HG02763 (cell line): ENCODE measurements at regions not wholly inside any gene's neighbourhood (a gene's known extent, or its start where the extent isn't known, plus 50 kb on each side); places are given as distances from the start of the nearest gene placed in this dataset.
"Not testable (repeated sequence)": the region's sequence is repeated elsewhere in the genome, so short reads cannot be mapped to it uniquely, and the experiment has no call there.

ENCODE experiments used
- ATAC-seq: cut with Tn5 transposase; IDR thresholded peaks from one replicate; pipeline ENCODE4 v1.9.1; 2021; ENCODE audit warnings: mild to moderate bottlenecking, moderate library complexity; ENCODE audit not compliant: unreplicated experiment

DNA sequence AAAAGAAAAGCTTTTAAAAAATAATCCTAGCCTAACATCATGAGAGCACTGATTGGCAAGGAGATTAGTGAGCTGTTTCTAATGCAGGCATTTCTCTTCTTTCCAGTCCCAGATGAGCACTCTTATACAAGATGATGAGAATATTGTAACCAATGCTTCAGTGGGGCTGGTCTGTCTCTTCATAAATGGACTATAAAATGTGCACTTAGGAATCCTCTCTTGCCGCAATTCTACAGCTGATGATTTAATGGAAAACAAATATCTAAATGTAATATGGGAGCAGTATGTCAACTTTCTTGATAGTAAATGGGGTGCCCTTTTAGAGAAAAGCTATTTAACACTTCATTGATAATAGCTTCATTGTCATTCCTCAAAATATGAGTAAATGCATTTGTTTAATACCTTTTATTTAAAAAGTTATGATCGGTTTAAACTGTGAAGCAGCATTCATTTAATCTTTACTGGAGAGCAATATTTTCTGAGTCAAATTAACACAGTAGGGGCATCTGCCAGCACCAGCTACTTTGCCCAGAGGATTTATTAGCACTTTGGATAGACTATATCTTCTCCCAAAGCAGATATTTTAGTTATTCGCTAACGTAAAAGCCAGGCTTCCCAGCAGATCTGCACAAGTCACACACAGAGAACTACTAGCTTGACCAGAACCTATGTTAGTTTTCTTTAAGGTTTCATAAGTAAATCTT lies 985.9 kb downstream of the DIPK2A start:
- ATAC-seq: no peak

DNA sequence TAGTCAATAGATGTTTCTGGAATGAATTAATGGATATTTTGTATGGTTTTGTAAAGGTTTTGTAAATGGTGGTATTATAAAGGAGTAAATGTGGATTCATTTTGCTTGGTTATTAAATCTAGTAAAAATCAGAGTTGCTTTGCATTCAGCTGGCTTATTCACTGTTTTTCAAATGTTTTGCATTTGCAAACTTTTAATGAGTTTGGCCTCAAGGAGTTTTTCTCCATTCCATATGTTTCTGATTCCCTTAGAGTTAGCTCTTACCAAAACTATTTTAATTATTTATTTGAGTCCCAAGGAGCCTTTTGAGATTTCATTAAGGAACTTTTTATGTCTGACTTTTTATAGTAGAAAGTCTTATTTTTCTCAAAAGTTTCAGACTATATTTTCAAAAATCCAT lies 992.2 kb downstream of the DIPK2A start:
- no peak for ATAC-seq

DNA sequence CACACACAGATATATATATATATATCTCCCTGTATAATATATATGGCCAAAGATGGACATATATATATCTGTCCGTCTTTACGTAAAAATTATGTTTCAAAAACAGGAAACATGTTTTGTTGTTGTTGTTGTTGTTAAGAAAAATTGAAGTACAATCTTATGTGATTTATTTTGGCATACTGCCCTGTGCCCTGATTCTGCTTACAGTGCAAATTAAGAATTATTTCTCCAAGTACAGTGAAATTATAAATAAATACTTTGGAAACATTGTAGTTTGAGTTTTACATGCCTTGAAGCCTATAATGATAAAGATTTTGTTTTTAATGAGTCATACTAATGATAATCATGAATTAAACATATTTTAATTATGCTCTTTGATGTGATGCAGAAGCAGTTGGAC lies 994.9 kb downstream of the DIPK2A start:
- ATAC-seq: no peak

DNA sequence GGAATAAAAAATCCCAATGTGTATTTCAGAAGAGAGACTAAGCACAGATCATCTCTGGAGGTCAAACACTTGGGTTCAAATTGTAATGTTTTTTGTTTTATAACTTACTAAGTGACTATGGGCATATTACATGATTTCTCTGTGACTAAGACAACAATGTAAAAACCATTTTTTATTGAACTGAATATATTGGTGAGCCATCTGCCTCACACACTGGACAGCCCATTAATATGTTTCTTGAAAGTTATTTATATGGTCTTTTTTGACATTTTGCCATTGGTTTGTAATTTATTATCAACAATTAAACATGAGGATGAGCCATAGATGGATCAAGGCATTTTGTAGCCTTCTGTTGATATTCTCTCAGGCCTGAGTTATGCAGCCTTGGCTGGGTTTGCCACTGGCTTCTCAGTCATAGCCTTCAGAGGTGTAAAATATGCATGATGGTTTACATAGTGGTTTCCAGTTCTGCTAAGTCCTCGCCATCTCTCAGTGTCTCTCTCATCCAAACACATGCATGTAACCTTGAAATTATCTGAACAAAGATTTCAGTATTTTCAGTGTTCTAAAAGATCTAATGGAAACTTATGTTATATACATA lies 997.2 kb downstream of the DIPK2A start:
- no peak for ATAC-seq

DNA sequence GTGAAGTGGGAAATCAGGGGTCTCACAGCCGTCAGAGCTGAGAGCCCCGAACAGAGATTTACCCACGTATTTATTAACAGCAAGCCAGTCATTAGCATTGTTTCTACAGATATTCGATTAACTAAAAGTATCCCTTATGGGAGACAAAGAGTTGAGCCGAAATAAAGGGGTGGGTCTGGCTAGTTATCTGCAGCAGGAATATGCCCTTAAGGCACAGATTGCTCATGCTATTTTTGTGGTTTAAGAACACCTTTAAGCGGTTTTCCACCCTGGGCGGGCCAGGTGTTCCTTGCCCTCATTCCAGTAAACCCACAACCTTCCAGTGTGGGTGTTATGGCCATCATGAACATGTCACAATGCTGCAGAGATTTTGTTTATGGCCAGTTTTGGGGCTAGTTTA lies 1012.9 kb downstream of the DIPK2A start:
- ATAC-seq: not testable (repeated sequence)

DNA sequence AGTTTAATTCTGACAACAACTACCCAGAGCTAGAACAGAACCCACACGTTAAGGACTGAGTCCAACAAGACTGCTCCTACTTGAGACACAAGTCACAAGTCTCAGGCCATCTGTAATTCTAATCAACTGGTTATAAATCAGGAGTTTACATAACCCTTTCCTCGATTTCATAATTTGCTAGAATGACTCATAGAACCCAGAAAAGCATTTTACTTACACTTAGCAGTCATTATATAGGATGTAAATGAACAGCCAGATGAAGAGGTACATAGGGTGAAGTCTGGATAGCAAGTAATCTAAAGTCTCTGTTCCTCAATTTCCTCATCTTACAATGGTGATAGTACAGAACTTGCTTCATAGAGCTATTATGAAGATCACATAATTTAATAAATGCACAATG lies 1018.2 kb downstream of the DIPK2A start:
- ATAC-seq: no peak

DNA sequence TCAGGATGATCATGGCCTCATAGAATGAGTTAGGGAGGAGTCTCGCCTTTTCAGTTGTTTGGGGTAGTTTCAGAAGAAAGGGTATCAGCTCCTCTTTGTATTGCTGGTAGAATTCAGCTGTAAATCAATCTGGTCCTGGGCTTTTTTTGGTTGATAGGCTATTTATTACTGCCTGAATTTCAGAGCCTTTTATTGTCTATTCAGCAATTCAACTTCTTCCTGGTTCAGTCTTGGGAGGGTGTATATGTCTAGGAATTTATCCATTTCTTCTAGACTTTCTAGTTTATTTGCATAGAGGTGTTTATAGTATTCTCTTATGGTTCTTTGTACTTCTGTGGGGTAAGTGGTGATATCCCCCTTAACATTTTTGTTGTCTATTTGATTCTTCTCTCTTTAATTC lies 1024.2 kb downstream of the DIPK2A start:
- ATAC-seq: no peak

DNA sequence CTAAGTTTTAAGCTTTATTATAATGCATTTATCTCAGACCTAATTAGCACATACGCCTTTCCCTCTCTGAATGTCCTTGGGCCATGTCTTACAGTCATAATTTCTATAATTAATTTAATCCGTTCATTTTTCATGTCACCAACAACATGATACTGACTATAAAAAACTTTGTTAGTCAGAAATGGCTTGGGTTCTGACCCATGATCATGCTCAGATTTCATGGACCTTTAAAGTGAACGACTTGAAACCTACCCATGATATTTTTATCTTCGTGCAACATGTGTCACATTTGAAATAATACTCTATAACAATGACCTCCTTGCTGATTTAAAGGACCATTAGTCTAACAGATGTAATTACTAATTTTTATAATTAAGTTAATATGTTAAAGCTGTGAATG lies 1033.8 kb downstream of the DIPK2A start:
- ATAC-seq: no peak

DNA sequence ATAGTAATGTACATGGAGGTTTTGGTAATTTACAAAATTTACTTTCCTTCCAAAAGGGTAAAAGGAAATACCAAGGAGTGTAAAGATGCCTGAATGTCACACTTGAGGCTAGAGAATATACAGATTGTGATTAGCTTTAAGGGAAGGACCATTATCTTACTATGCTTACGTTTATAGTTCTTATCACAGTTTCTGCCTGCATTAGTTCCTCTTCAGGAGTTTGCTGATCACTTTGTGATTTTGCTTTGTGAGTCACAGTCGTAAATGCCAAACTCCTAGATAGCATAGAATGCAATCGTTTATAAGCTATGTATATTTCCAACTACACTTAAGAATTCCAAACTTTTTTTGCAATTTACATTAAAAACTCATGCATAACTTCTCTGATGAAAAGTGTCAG lies 1034.6 kb downstream of the DIPK2A start:
- no peak for ATAC-seq

DNA sequence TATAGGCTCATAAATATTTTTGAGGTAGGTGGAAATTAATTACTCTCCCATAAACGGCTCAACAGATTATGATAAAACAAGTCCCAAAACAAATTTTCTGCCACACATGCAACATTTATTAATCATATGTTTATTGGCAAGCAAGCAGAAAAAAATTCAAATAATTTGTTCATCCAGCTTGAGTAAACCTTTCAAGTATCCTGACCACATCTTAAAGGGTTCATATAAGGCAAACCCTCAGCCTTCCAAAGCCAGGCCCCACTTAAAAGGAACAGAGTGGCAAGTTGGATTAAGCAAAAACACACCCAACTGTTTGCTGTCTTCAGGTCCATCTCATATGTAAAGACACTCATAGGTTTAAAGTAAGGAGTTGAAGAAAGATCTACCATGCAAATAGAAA lies 1042.3 kb downstream of the DIPK2A start:
- ATAC-seq: no peak

DNA sequence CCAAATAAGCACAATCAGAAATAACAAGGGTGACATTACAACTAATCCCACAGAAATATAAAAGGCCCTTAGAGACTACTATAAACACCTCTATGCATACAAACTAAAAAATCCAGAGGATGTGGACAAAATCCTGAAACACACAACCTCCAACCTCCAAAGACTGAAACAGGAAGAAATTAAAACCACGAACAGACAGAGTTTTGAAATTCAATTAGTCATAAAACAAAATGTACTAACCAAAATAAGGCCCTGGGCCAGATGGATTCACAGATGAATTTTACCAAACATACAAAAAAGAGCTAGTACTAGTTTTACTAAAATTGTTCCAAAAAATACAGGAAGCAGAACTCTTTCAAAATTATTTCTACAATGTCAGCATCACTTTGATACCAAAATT lies 1043.6 kb downstream of the DIPK2A start:
- ATAC-seq: no peak

DNA sequence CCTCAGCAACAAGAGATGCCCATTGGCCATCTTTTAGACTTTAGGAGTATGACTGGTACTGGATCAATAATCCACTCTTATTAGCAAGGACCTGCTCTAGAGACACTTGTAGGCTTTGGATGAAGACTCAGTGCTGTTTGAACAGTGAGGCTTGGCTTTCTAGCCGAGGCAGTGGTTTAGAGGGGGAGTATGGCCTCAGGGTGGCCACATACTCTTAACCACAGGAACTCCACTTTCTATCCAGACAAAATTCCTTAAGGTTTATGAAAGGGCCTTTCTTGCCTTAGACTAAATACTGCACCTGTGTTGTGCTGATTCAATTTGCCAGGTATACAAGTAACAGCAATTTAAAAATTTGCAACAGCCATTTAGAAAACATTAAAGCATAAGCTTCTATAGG lies 1046.3 kb downstream of the DIPK2A start:
- ATAC-seq: no peak

DNA sequence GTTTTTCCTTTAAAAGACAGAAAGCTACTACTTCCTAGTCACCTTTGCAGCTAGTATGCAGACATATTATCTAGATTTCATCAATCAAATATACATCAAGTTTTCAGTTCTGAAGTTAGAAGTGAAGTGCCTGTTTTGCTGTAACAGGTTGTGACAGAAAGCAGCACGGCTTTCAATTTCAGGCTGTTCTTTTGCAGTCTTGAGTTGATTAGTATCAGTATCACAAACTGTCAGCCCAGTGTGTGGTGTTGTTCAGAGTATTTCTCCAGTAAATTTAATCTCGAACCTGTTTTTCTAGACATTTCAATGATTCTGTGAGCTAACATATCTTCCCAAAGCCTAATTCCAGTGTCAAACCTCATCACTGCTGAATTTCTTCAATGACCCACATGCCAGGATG lies 1050.8 kb downstream of the DIPK2A start:
- no peak for ATAC-seq

DNA sequence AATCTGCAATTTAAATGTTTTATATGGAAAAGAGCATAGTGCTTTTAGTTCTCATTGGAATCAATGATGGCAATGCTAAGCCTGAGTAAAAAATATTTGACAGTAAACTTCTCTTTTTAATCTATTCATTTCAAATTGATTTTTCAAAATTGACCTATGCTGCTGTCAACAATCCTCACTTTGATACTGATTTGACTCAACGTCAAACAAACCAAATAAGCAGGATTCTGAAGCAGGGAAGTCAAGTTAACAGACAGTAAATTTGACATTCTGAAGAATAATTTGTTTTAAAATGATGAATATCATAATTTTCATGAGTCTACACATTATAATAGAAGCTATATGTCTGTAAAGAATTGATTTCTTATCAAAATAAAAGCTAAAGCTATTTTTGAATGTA lies 1053.1 kb downstream of the DIPK2A start:
- no peak for ATAC-seq

DNA sequence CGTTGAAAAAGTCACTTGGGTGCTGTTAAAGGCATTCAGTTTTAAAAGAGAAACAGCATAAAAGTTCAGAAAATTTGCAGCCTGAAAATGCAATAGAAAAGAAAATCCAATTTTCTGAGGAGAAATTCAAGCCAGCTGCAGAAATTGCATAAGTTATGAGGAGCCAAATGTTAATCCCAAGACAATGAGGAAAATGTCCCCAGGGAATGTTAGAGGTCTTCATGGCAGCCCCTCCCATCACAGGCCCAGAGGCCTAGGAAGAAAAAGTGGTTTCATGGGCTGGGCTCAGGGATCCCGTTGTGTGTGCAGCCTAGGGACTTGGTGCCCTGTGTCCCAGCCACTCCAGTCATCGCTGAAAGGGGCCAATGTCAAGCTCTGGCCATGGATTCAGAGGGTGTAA lies 1055.6 kb downstream of the DIPK2A start:
- not testable (repeated sequence) for ATAC-seq

DNA sequence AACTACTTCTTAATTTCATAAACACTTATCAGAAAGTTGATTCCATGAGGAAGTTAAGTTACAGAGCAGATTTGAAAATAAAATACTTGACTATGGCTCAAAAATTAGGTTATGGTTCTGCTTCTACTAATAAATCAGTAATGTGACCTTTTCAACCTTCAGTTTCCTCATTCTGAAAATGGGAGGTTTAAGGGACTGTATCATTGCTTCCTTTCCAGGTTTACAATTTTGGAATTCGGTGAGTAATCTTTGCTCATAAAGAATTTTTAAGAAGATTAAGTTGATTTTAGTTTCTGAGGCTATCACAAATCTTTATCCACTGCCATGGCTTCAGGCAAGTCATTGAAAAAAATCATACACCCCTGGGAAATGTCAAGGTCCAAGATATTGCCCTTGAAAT lies 1061.2 kb downstream of the DIPK2A start:
- ATAC-seq: no peak

DNA sequence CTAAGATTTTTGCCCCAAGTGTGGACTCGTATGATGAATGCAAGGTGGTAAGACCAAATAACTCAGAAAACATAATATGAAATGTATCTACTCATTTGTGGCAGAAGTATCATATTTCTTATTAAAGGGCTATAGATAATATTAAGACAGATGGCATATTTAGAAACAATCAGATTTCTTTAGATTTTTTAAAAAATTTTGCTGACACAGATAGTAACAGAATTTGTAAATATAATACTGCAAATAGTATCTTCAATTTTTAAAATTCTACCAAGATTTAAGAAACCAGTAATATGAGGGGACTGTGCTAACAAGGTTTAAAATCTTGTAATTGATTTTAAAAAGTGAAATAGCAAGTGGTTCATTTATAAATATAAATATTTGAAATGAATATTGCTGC lies 1064.1 kb downstream of the DIPK2A start:
- no peak for ATAC-seq

DNA sequence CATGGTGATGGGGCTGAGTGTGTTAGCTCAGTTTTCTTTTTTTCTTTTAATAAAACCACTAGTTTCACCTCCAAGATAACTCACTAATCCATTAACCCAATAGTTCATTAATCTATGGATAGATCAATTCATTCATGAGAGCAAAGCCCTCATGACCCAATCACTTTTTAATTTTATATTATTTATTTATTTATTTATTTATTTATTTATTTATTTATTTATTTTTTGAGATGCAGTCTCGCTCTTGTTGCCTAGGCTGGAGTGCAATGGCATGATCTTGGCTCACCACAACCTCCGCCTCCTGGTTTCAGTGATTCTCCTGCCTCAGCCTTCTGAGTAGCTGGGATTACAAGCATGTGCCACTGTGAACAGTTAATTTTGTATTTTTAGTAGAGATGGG lies 1082.4 kb downstream of the DIPK2A start:
- ATAC-seq: not testable (repeated sequence)

DNA sequence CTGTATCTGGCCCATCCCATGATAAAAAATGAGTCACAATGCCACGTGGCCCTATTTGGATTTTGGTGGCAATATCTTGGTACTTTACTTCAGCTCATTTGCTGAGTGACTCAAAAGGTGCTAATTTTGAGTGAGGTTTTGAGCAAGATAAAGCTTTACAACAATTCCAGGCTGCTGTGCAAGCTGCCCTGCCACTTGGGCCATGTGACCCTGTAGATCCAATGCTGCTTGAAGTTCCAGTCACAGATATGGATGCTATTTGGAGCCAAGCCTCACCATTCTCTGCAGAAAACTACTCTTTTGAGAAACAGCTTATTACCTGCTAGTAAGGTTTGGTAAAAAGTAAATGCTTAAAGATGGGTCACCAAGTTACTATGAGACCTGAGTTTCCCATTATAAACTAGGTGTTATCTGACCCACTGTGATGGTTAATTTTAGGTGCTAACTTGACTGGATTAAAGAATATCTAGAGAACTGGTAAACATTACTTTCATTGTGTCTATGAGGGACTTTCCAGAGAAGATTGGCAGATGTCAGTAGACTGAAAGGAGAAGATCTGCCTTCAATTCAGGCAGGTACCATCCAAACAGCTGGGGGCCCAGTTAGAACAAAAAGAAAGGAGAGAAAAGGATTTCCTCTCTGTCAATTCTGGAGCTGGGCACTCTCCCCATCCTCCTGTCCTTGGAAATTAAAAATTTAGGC lies 1083.9 kb downstream of the DIPK2A start:
- ATAC-seq: peak; percentile 55

DNA sequence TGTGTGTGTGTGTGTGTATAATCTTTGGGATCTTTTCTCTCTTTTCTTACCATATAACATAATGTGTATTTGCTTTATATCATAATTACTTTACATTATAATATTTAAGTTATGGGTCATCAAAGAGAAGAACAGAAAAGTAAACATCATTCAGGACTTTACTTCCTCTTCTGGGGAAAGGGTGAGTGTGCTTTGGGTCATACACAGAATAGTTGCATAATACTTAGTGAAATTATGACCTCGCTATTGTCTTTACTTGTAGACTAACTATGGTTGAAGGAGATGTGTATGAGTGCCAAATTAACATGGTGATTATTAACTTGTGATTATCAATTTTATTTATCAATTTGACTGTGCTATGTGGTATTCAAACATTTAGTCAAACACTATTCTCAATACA lies 1086.9 kb downstream of the DIPK2A start:
- ATAC-seq: no peak

DNA sequence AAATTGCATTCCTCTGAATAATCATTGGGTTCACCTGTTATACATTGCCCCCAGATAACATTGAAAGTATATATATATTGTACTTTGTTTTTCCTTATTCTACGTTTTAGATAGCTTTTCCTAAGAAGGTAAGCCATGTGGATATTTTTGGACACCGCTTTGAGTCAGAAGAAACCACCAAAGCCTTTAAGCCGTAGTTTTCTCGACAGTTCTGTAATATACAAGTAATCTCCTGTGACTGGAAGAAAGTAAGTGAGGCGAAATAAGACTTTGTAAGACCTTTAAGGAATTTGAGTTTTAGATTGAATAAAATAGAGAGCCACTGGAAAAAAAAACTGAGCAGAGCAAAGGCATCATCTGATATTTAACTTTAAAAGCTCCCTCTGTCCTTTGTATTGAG lies 1092.0 kb downstream of the DIPK2A start:
- ATAC-seq: no peak

DNA sequence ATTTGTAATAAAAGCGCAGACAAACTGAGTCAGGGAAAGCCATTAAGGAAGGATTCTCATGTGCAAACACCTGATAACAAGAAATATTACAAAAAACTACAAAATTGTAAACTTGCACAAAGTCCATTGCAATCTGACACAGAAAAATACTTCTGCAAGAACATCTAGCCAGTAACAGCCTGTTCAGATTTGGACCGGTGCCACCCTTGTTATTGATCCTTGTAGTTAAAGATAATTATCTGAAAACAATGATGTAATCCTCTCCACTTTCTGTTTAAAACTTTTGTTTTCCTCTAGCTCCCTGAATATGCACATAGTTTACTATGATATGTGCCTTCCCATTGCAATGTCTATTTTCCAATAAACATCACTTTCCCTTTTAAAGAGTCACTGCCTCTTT lies 1090.2 kb downstream of the PLOD2 start:
- no peak for ATAC-seq
